G401.6 (cell line): ENCODE measurements at regions not wholly inside any gene's neighbourhood (a gene's known extent, or its start where the extent isn't known, plus 50 kb on each side); places are given as distances from the start of the nearest gene placed in this dataset.
"Not testable (repeated sequence)": the region's sequence is repeated elsewhere in the genome, so short reads cannot be mapped to it uniquely, and the experiment has no call there.

ENCODE experiments used
- FAIRE-seq: peaks from 2 replicates; lab custom pipeline; 2012; peaks lifted over from hg19 to GRCh38; lab: Jason Lieb, UNC

- no peak for FAIRE-seq
Observed at GRCh38 chr5:121350181-121350930, 501.3 kb upstream of the FTMT start.

- no peak for FAIRE-seq
Observed at GRCh38 chr5:121366515-121366914, 485.2 kb upstream of the FTMT start.

- no peak for FAIRE-seq
Observed at GRCh38 chr5:121373371-121373770, 478.3 kb upstream of the FTMT start.

GRCh38 chr5:121377461-121377860 lies 474.2 kb upstream of the FTMT start:
- no peak for FAIRE-seq

- FAIRE-seq = no peak
Observed at GRCh38 chr5:121378046-121378445, 473.6 kb upstream of the FTMT start.

- FAIRE-seq = no peak
Observed at GRCh38 chr5:121378559-121379359, 472.9 kb upstream of the FTMT start.

- FAIRE-seq = no peak
Observed at GRCh38 chr5:121380066-121380465, 471.6 kb upstream of the FTMT start.

- no peak for FAIRE-seq
Observed at GRCh38 chr5:121384359-121384758, 467.3 kb upstream of the FTMT start.

- no peak for FAIRE-seq
Observed at GRCh38 chr5:121386334-121386733, 465.3 kb upstream of the FTMT start.

GRCh38 chr5:121396716-121397115 lies 455.0 kb upstream of the FTMT start:
- FAIRE-seq = no peak

- FAIRE-seq = no peak
Observed at GRCh38 chr5:121399879-121400278, 451.8 kb upstream of the FTMT start.

GRCh38 chr5:121408778-121409177 lies 442.9 kb upstream of the FTMT start:
- FAIRE-seq = no peak

GRCh38 chr5:121415270-121415669 lies 436.4 kb upstream of the FTMT start:
- no peak for FAIRE-seq

- FAIRE-seq = no peak
Observed at GRCh38 chr5:121421646-121422045, 430.0 kb upstream of the FTMT start.

- FAIRE-seq = no peak
Observed at GRCh38 chr5:121424976-121425375, 426.7 kb upstream of the FTMT start.

GRCh38 chr5:121426153-121426552 lies 425.5 kb upstream of the FTMT start:
- FAIRE-seq = no peak

- no peak for FAIRE-seq
Observed at GRCh38 chr5:121429761-121430160, 421.9 kb upstream of the FTMT start.

GRCh38 chr5:121430538-121430937 lies 421.1 kb upstream of the FTMT start:
- FAIRE-seq = no peak

GRCh38 chr5:121445511-121445910 lies 406.2 kb upstream of the FTMT start:
- no peak for FAIRE-seq

GRCh38 chr5:121462441-121462840 lies 389.2 kb upstream of the FTMT start:
- FAIRE-seq = no peak

GRCh38 chr5:121471222-121471621 lies 380.5 kb upstream of the FTMT start:
- FAIRE-seq = not testable (repeated sequence)

- FAIRE-seq = no peak
Observed at GRCh38 chr5:121478636-121479035, 373.0 kb upstream of the FTMT start.

- no peak for FAIRE-seq
Observed at GRCh38 chr5:121479337-121479736, 372.3 kb upstream of the FTMT start.

GRCh38 chr5:121485281-121485680 lies 366.4 kb upstream of the FTMT start:
- no peak for FAIRE-seq
